Fibroblast of skin of right biceps (primary cell): ENCODE measurements at regions not wholly inside any gene's neighbourhood (a gene's known extent, or its start where the extent isn't known, plus 50 kb on each side); places are given as distances from the start of the nearest gene placed in this dataset.
"Not testable (repeated sequence)": the region's sequence is repeated elsewhere in the genome, so short reads cannot be mapped to it uniquely, and the experiment has no call there.

Experiments used
- DNase-seq: peaks from one replicate; pipeline ENCODE4 v3.0.0-alpha.2; 2013

DNA sequence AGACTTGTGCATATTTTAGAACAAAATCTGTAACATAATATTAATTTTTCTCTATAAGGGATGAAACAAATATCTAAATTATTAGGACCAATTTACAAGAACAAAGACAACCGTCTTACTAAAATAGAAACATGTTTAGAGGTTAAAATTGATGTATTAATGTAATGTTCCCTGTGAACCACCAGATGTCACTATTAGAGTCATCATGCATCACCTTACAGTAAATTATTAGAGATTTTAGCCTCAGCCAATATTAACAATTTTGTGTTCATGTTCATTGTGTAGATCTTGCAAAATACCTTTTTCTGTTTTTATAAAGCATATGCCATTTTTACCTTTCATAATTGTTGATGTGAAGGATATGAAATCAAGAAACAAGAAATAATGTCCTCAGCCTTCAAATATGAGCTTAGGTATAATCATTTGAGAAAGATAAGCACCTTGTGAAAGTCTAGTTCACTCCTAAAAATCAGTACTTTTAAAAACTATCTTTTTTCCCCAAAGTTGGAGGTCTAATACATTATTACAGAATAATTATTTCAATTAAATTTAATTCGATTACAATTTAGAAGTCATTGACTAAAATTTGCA lies 344.3 kb upstream of the KCNH7 start:
- DNase-seq: no peak

DNA sequence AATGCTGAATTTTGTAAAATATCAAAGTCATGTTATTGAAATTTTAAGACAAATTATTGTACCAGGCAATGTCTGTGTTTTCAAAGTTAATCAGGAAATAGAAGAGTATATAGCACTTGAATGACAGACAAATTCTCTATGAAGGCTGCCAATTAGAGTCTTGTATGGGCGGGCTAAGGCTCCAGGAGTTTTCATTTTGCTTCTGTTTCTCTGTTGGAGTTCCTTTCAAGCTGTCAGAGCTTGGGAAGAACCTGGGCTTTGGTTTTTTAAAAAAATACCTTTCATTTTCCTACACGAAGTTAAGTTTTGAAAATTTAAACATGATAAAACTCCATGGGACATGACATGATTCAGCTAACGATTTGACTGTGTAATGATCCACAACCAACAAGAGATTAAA lies 339.0 kb upstream of the KCNH7 start:
- DNase-seq: no peak

DNA sequence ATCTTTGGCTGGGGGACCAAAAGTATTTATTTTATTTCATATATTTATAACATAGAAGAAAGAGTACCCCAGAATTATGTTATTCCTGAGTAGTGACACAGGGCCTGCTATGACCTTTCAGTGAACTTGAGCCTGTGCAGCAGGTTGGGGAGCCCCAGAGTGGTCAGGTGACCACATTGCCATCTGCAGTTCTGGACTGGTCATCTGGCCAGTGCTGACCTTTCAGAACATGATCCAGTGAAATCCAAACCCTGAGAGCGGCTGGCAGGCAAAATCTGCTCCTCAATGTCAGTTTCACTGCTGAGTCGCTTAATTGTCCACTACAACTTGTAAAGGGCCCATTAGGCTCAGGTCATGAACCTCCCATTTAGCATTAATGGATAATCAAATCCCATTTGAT lies 336.7 kb upstream of the KCNH7 start:
- DNase-seq: no peak

DNA sequence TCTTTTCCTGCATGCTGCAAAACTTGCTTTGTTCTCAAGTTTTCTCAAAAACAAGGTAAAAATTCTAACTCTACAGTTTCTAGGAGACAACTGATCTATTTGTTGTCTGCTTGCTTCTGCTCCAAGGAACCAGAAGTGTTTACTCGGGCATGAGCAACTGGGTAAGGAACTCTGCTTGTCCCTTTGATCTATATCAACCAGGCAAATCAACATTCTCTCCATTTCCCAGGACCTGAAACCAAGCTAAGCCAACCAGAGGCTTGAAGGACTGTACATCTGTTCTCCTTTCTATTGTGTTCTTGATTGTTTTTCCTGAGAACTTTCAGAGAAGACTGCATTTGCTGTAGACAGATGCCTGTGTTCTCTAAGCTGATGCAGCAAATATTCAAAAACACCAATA lies 335.0 kb upstream of the KCNH7 start:
- DNase-seq: no peak

DNA sequence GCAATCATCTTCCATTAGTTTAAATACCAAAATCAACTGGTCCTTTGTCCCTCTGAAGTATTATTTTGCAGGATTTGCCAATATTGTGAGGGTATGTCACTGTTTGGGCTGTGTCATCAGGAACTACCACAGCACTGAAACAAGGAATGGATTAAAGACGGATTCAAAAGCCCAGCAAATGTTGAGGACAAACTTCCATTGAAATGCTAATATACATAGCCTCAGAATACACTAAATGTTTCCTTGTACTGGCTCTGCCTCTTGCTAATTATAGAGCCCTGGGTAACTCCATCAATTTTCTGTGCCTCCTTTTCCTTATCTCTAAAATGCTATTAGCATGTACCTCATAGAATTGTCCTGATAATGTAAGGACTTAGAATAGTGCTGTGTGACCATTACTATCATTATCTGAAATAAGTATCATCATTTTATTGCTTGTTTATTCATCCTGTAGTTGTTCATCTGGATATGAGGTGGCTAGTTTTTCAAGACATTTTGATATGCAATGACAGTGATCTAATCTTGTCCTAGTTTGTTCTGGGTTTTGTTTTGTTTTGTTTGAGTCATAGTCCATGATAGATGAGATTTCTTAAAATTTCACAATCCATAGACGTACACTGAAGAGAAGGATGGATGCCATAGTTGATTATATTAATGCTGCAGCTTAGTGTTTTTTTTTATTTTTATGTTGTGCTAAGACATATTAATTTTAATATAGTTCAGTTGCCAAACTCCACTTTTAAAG lies 333.4 kb upstream of the KCNH7 start:
- DNase-seq: no peak

DNA sequence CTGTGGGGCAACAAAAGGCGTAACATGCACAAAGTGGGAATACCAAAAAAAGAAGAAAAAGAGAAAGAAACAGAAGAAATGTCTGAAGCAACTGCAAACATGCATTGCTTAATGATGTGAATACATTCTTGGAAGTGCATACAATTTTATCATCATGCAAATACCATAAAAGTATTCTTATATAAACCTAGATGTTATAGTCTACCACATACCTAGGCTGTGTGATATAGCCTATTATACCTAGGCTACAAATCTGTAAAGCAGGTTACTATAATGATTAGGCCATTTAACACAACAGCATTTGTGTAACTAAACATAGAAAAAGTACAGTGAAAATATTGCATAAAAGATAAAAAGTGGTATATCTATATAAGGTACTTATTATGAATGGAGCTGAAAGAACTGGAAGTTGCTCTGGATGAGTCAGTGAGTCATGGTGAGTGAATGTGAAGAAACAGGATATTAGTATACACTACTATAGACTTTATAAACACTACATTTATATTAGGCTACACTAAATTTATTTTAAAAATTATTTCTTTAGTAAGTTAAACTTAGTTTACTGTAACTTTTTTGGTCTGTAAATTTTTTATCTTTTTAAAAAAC lies 319.4 kb upstream of the KCNH7 start:
- peak; percentile 81 for DNase-seq

DNA sequence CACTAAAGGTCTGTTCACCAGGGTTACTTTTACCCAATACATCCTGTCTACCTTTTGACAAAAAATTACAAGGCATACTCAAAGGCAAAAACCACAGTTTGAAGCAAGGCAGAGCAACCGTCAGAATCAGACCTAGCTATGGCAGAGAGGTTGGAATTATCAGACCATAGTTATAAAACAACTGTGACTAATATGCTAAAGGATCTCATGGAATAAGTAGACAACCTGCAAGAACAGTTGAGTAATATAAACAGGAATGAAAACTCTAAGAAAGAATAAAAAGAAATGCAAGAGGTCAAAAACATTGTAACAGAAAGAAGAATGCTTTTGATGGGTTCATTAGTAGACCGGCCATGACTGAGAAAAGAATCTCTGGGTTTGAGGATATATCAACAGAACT lies 318.8 kb upstream of the KCNH7 start:
- peak; percentile 61 for DNase-seq

DNA sequence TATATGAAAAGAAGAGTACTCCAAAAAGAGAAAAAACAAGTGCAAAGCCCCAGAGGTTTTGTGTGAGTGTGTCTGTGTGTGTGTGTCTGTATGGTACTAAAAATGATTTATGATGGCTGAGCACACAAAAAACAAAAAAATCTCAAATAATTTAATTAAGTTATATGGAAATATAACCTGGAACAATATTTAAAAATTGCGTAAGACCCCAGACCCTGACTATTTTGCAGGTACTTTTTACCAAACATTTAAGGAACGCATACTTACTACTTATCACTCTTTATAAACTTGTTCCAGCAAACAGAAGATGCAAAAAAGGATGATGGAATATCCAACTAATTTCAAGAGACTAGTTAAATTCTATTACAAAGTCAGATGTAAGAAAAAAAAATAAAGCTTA lies 317.4 kb upstream of the KCNH7 start:
- DNase-seq: no peak

DNA sequence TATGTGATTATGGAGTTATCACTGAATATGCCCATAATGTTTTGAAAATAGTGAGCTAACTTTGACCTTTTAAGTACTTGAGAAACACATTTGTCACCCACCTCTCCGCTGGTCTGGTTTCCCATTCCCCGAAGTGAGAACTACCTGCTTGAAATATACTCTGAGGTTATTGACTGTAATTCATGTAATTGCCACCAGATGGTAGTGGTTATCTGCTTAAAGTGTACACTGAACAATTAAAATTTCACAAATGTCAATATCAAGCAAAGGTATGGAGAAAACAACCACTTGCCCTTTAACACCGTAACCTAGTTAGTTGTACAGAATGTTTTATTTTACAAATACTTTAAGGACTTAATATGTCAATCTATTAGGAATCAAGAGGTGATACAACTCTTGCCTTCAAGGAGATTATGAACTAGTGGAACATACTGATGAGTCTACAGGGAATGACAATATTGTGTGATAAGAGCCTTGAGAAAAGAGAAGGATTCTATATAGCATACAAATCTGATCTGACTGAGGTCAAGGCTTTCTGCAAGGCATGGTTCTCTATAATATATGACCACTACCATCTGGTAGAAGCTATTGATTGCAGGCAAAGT lies 316.8 kb upstream of the KCNH7 start:
- peak; percentile 21 for DNase-seq

DNA sequence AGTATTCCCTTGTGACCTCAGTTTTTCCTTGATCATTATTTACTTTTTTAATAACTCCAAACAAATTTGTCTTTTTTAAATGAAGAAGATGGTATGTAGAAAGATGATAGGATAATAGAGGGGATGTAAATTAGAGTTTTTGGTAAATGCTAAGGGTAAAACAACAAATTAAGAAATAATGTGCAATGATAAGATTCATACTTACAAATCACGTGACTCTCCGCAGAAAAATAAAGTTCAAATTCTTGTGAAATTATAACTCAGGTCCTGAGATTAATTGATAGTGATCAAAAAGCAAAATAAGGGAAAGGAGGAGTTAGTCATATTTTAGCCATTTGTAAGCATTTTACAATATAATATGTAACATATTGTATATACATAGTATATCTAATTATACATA lies 304.1 kb upstream of the KCNH7 start:
- DNase-seq: no peak

DNA sequence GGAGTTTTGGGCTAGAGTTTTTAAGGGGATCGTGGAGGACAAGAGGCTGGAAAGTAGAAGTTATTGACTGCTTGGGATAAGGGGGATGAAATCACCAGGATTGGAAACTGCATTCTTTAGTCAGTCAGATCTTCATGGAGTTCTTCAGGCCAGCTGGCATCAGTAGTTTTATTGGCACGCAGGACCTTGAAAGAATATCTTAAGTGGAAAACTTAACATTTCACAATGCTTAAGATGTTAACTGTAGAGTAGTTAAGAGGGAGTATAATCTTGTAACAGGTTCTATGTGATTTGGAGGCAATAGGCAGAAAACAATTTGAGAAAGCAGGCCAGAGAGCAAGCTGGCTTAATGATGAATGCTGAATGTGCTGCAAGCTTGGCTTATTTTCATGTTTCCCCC lies 300.4 kb upstream of the KCNH7 start:
- DNase-seq: no peak

DNA sequence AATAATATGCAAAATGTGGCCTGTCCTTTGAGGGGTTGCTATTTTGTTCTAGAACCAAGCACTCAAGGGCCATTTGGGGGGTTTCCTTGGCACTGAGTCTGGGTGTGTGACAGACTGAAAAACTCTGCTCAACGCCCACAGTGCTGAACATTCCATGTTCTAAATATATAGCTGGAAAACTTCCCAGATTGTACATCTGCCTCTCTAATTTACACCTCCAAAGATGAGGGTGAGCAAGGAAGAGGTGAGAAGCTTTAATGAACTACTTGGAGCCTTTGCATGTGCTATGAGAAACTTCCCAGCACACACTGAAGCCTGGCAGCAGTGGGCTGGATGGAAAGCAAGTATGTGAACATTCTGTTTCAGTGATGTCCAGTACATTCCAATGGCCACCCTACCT lies 296.7 kb upstream of the KCNH7 start:
- no peak for DNase-seq

DNA sequence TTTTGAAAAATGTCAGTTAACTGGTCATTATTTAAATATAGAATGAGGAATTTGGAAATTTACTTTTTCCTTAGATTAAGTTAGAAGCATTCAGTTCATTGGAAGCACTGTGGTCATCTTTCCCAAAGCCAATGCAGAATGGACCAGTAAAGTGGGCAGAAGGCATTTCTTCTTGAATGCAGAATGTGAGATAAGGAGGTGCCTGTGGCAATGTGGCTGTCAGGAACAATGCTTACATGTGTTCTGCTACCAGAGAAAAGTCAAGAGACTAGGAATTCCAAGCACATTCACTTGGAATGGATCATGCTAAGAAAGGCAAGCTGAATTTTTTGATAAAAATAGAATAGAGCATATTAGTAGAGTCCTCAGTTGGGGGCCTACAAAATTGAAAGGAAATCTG lies 295.0 kb upstream of the KCNH7 start:
- no peak for DNase-seq

DNA sequence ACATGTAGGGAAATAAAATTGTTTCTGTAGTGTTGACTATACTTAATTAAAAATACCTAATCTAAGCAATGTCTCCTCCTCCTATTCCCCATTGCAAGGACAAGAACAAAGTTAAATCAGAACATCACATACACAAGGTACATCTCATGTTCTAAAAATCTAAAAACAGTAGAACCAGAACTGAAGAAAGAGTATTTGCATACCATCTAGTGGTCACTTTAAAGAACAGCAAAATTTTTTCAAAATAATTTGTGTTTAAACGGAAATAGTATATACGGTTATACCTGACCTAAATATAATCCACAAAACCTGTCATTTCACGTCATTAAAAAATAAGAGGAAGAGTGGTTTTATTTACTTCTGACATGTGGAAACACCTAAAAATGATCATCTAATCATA lies 294.3 kb upstream of the KCNH7 start:
- DNase-seq: peak; percentile 3

DNA sequence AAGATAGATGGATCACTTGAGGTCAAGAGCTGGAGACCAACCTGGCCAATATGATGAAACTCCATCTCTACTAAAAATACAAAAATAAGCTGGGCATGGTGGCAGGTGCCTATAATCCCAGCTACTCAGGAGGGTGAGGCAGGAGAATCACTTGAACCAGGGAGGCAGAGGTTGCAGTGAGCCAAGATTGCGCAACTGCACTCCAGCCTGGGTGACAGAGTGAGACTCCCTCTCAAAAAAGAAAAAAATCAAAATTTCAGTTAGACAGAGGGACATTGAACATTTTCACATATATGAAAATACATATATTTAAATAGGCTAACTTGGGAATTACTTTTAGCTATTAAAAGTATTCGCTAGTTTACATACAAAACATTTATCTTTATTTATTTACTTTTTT lies 293.6 kb upstream of the KCNH7 start:
- not testable (repeated sequence) for DNase-seq

DNA sequence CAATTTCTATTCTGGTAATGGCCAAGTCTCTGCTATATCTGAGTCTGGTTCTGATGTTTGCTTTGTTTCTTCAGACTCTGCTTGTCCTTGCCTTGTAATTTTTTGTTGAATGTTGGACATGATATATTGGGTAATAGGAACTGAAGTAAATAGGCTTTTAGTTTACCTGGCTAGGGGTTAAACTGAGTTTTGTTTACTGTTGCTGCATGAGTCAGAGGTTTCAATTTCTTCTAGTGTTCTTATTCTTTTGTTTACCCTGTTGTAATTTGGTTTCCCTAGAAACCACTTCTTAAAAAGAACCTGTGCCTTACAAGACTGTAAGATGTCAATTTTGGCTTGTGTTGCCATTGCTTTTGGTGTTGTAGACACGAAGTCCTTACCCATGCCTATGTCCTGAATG lies 285.0 kb upstream of the KCNH7 start:
- DNase-seq: no peak

DNA sequence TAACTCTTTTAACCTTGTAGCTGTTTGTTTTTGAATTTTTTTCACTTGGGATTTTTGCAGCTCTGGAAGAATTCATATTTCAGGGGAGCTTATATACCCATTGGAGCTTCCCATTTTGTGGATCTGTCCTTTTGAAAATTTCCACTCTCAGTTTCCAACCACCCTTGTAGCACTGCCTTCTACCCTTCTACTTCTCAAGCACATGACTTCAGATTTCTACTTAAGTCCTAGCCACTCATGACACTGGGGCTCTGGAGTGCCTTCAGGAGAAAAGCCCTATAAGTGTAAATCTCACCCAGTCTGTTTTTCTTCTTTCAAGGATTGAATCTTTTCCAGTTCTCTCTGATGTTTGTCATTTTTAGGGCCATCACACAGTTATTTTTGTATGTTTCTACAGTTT lies 283.7 kb upstream of the KCNH7 start:
- no peak for DNase-seq

DNA sequence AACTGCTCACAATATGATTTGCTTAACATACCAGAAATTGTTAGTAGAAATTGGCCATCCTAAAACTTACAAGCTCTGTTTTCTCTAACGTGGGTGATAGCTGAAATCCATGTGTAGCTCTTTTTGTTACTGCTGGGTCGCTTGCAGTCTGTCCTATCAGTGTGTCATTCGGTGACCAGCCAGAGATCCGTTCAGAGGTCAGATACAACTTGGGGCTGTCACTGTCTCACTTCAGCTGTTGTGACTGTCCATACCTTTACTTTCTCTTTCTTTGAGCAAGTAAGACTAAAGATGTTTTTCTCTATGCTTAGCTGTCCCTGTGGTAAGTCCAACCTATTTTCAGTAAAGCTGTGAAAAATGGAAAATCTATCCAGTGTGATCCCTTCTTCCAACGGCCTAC lies 282.9 kb upstream of the KCNH7 start:
- DNase-seq: no peak

DNA sequence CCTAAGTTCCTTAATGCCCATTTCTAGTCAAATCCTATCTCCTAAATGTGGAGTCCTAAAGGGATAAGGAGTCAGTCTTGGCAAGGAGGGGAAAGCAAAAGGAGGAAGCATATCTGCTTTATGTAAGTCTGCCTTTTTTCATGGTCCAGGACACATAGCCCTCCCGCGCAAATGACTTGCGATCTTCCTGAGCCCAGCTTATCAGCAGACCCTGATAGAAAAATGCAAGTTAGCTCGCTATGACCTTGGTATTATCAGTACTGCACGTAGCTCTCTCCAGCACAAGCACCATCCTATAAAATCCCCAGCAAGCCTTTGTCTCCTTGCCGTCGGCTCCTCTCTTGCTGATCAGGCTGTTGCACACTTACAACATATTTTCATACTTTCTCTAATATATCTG lies 281.4 kb upstream of the KCNH7 start:
- no peak for DNase-seq

DNA sequence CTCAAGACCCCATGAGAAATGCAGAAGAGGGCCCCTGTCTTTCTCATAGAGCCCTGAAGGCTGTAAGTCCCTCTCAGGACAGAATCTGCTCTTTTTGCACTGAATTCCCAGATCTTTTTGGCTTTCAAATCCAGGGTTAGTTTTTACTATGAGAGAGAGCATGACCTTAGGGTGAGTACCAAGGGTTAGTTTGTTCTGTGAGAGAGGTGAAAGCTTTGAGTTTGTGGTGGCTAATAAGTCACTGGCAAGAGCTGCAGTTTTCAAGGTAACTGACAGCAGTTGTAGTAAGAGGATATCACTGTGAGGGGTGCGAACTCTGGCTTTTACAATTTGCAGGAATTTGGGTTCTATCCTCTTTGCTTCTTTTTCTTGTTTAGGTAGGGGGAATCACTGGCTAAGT lies 248.4 kb upstream of the KCNH7 start:
- no peak for DNase-seq

DNA sequence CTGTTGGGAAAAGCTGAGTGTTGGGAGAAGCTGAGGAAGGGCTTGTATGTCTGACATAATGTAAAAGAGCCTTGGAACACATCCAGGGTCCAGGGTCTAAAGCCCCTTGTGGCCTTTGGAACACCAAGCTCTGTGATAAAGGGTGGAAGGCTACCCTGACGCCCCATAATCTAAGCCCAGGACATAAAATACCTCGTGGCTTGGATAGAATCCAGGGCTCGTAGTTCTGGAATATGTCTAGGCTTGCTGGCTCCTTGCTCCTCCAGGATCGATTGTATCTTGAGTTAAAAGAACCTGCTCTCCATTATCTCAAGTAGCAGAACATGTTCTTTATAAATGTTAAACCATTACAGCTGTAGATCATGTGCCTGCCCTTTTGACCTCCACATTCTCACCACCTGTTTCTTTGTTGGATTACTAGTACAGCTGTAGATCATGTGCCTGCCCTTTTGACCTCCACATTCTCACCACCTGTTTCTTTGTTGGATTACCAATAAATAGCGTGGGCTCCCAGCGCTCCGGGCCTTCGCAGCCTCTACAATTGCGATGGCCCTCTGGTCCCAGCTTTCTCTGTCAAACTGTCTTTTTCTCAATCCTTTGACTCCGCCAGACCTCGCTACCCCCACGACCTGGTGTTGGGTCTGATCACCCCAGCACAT lies 246.9 kb upstream of the KCNH7 start:
- not testable (repeated sequence) for DNase-seq

DNA sequence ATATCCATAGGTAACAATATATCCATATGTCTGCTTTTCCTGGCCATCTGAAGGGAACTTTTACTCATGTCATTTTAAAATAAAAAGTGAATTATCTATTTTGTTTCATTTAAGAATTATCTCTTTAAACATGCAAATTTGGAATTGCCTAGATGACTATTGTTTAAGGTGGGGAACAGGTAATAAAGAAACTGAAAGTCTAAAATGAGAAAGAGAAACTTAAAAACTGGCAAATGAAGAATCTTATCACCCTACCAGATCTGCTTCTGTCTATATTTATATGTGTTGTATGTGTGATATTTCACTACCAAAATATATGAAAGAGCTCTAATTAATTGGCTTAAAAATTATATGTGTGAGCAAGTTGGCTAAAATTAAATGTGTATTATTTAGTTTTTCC lies 243.2 kb upstream of the KCNH7 start:
- DNase-seq: no peak

DNA sequence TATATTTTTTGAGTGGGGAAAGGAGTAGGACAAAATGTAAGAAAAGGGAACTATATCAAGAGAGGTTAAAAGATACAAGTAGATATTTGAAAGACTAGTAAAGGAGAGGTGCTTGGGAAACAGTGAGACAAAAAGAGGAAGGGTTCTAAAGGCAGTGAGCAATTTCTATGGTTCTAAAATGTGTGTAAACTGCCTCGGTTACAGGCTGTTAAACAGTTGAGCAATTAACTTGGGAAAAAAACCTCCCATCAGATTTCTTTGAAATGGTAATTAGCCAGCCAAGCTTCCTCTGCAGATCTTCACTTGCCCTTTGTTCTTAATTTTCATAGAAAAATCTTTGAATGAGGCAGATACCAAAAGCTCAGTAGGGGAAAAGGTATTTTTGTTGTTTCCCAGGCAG lies 238.7 kb upstream of the KCNH7 start:
- DNase-seq: no peak

DNA sequence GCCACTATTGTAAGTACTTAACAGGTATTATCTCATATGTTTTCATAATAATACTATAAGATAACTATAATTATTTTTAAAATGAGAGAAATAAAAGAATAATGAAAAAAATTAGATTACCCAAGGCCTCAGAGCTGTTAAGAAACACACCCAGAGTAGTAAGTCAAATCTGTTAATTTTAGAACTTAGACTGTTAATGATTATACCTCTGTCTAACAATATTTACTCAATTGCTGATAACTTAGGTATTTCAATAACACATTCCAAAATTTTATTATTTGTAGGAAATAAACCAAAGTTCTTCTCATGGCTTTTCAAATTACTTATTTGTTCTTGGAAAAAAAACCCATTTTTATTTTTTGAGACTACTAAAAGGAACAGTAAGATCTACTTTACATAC lies 227.5 kb upstream of the KCNH7 start:
- DNase-seq: no peak
